NCI-H446 treated with DMSO at 0.1 percent for 48 hours (cell line): ENCODE measurements at regions not wholly inside any gene's neighbourhood (a gene's known extent, or its start where the extent isn't known, plus 50 kb on each side); places are given as distances from the start of the nearest gene placed in this dataset.
"Not testable (repeated sequence)": the region's sequence is repeated elsewhere in the genome, so short reads cannot be mapped to it uniquely, and the experiment has no call there.

Source experiments
- DNase-seq: peaks from one replicate; lab custom pipeline; 2025; lab: John Stamatoyannopoulos, UW

DNA sequence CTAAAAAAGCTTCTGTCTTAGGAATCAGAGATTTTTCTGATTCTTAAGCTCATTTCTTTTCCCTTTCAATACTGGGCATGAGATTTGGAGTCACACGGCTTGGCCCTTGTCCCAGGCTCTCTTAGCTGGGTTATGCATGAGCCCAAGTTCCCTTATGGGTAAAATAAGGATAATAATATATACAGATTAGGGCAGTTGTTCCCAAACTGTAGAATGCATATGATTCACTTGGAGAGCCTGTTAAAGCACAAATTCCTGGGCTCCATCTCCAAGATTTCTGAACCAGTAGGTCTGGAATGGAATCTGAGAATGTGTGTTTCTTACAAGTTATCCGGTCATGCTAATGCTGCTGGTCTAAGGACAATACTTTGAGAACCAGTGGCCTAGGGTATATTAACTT is 154.0 kb downstream of the REEP3 start:
- DNase-seq = peak; percentile 35

DNA sequence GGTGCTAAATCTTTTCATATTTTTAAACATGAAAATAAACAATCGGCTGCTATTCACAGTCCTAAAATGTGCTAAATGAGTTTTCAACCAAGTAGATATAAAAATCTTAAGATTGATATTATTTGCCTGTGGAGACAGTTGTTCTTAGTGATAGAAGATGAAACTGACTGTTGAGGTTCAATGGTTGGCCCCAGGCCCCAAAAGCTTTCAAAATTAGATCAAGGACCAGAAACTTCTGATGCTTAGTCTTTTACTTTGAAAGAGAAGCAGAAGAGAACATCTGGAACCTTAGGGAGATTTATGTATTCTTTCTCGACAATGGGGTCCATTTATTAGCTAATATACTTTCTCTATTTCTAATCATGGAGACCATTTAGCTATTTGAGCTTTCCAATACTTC is 155.8 kb downstream of the REEP3 start:
- no peak for DNase-seq

DNA sequence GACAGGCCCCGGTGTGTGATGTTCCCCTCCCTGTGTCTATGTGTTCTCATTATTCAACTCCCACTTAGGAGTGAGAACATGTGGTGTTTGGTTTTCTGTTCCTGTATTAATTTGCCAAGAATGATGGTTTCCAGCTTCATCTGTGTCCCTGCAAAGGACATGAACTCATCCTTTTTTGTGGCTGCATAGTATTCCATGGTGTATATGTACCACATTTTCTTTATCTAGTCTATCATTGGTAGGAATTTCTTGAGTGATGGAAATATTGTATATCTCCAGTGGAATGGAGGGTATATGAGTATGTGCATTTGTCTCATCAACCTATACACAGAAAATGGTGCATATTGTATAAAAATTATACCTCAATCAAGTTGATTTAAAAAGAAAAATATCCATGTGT is 159.3 kb downstream of the REEP3 start:
- not testable (repeated sequence) for DNase-seq

DNA sequence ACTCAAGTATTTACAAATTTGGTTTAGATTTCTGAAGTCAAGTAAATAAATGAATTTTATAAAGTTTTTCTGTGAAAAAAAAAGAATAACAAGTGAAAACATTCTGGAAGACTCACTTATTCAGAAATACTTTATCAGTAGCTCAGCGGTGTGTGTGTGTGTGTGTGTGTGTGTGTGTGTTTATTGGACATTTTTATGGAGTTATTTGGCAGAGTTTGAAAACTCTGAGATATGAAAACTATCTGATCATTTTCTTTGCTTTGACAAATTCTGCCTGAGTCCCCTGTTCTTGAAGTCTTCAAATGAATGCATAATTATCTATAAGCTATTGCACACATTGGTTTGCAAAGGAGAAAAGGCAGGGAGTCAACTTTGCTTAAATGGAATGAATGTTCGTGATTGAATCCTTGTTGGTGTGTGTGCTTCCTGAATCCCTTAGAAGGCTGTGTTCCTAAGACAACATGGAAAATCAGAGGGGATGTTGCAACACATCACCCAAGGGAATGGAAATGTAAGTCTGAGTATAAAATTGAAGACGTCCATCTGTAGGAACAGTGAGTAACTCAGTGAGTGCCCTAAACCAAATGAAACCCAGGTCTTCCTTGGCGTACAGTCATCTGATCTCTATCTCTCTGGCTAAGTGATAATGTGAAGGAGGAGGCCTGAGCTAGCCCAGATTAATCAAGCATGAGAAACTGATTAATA is 160.9 kb downstream of the REEP3 start:
- DNase-seq = no peak

DNA sequence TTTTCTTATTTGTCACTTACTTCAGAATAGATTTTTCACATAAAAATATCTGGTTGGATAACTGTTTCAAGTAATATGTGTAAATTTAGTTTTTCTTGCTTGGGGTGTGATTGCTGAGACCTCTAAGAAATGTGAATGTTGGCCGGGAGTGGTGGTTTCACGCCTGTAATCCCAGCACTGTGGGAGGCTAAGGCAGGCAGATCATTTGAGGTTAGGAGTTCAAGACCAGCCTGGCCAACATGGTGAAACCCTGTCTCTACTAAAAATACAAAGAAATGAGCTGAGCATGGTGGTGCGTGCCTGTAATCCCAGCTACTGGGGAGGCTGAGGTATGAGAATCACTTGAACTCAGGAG is 161.5 kb downstream of the REEP3 start:
- DNase-seq = not testable (repeated sequence)

DNA sequence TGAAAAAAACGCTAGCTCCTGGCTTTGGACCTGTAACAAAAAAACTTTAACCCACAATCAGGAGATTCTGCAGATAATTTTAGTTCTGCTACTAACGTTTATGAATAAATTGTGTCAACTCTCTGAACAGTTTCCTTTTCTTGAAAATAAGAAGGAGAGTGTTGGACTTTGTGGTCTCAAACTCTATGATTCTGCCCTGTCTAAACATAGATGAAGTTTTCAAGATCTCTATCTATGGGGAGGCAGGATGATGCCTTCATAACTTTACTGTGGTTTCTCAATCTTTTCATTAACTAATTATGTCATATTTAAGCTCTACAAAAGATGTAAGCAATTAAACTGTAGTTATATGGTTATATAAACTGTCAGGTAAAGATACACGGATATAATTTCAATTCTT is 162.0 kb downstream of the REEP3 start:
- DNase-seq = no peak

DNA sequence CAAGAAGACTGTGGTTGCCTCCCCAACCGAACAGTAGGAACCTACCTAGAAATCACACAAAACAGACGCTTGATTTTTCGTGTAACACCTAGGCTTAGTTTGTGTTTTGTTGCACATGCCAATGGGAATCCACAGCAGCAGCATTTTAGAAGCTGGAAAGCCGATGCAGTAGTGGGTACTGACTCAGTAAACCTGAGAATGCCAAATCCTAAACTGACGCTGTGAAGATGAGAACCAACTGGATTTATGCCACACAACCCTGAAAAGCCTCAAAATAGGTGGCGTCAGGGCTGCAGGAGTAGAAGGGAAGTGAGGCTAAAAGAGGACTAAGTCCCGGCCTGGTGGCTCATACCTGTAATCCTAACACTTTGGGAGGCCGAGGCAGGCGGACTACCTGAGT is 162.5 kb downstream of the REEP3 start:
- DNase-seq = no peak

DNA sequence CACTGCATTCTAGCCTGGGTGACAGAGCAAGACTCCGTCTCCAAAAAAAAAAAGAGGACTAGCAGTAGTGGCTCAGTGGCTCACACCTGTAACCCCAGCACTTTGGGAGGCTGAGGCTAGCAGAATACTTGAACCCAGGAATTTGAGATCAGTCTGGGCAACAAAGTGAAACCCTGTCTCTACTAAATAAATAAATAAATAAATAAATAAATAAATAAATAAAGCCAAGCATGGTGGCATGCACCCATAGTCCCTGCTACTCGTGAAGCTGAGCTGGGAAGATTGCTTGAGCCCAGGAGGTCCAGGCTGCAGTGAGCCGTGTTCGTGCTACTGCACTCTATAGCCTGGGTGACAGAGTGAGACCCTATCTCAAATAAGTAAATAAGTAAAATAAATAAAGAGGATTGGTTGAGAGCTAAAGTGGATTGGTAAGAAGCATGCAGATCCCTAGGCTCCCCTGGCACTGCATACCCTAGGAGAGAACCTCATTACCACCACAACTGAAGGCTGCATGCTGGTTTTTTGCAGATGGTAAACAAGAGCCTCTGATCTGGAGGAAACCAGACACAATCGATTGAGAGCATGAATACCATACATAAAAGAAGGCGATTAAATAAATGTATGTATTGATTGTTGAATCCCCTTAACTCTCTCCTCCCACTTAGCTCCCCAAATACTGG is 163.2 kb downstream of the REEP3 start:
- no peak for DNase-seq

DNA sequence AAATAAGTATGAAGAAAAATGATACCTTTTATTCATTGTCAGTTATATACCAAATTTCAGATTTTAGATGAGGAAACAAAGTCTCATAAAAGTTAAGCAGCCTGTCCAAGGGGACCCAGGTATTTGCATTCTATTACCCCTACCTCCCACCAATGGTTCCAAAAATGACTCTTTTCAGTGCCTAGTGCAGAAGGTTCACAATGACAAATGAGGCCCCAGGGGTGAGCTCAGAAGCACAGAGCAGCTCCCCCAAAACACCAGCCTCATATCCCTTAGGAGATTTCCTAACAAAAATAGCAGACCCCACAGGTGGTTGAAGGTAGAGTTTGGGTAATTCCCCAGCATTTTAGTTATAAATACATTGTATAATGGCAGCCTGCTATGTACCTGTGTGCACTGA is 168.6 kb downstream of the REEP3 start:
- DNase-seq = no peak

DNA sequence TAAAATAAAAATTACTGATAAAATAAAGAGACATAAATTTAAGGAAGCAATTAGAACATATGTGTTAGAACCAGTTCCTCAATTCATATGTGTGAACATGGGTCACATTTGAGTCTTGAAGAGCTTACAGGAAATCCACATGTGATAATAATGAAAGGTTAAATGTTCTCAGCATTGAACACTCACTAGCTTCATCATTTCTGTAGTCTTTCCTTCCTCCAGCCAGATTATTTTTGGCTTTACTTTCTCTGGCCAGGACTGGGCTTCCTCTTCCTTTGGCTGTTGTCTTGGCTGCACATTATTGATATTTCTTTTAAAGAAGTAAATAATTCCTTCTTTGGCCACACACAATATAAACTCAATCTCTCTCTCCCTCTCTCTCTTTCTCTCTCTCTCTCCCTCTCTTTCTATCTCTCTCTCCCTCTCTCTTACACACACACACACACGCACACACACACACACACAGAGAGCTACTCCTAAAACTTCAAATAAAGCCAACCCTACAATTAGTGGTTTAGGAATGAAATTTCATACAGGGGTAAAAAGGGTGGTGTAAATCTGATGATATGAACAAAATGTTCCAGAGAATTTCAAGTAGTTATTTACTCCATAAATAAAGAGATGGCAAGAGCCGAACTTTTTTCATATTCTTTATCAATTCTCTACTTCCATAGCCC is 171.2 kb downstream of the REEP3 start:
- DNase-seq = no peak

DNA sequence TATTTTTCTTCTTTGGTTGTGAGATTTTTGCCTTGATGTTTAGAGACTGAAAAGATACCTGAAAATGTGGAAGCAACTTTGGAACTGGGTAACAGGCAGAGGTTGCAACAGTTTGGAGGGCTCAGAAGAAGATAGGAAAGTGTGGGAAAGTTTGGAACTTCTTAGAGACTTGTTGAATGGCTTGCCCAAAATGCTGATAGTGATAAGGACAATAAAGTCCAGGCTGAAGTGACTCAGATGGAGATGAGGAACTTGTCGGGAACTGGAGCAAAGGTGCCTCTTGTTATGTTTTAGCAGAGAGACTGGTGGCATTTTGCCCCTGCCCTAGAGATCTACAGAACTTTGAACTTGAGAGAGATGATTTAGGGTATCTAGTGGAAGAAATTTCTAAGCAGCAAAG is 171.8 kb downstream of the REEP3 start:
- not testable (repeated sequence) for DNase-seq

DNA sequence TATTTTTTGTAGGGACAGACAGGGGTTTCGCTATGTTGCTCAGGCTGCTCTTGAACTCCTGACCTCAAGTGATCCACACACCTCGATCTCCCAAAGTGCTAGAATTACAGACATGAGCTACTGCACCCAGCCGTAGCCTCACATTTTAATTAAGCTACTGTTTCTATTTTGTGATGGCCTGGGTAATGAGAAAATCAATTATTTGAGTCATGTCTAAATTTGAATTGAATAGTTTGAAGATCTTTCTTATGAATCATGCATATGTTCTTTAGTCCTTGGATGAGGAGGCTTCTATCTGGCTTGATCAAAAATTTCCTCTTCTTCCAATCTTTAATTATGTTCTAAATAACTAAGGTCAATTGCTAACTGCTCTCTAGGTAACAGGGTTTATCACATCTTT is 175.0 kb downstream of the REEP3 start:
- no peak for DNase-seq

DNA sequence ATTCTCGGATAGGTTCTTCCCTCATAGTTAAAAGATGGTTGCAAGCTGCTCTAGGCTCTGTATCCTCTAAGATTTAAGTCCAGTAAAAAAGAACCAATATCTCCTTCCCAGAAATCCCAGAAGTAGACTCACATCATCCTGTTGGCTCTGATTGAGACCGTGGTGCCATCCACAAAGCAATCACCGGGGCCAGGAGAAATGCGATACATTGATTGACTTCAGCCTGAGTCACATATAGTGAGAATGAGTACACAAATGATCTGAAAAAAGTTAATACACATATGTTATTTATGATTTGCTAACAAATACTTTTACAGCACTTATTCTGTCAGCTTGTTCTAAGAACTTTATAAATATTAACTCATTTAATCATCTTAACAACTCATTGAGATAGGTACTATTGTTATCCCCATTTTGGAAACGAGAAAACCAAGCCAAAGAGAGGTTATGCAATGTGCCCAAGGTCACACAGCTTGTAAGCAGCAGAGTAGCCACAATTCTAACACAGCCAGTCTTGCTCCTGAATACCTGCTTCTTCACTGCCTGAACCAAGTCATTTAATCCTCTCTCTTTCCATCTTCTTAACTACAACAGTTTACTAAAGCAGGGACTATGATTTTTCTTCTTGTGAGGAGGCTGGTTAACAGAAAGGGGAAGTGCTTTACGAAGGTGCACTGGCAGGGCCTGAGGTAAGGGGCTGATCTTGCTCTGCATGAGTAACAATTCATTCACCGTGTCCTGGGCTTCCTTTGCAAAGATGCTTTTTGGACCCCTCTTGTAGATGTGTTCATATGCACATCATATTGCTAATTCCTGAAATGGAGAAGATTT is 177.0 kb downstream of the REEP3 start:
- no peak for DNase-seq

DNA sequence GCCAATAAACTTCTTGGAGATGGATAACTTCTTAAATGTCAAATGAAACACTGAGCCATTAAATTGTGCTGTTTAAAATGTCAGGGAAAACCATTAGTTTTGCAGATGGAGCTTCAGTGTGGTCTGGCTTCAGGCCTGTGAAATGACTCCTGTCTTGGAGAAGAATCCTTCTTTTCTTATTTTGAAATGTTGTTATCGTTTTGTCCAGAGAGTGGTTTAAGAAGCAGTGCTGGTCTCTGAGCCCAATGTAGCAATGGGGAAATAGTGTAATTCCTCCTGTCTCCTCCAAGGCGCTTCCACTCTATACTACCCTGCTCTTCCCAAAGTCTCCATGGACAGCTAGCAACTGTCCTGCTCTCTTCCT is 177.6 kb downstream of the REEP3 start:
- DNase-seq = no peak

DNA sequence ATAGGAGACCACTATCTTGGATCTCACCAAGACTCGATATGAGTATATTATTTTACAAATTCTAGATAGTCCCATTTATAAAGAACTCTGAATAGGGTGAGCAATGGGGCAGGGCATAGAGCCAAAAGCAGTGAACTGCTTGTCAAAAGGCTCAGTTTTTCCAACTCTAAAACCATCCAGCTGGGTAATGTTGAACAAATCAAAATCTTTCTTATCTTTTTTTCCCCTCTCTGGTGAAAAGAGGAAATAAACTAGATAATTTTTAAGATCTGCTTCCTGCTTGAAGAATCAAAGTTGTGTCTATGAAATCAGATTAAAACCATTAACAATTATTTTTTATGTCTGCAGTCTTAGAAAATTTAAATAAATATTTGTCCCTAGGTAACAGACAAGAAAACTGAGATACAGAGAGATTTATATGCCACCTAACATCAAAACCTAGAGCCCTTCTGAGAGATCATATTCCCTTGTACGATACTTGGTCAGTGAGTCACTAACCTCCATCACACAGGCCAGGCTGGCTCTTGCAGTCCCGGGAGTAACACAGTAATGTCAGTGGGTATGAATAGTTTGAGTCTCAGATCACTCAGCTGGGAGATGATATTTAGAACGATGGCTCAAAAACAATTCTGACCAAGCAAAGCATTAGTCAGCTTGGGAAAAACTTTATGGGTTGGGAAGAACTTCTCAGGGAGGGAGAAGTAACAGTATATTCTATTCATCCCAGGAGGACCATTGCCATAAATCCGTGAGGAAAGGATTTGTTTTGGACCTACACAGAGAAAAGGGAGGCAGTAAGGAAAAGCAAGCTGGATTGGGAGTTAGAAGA is 178.8 kb downstream of the REEP3 start:
- DNase-seq = peak; percentile 44

DNA sequence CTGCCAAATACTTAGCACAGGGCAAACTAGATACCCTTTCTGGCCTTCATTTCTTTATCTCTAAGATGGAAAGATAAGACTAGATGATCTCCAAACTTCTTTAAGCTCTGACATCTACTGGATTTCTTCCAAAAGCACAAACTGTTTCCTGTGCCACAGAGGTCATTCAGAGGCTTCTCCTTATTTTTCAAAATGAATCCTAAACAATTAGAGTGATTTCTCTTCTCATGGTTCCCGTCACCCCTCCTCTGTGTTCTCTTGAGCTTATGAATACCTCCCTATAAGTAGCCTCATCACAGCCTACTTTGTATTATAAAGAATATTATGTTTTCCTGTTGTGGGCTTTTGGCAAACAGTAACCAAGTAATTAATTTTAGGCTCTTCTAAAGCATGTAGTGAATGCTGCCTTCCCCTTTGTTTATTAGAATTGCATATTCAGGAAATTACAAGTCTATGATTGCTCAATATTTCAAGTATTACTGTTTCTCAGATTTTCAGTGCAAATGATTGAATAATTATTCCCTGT is 179.5 kb downstream of the REEP3 start:
- no peak for DNase-seq

DNA sequence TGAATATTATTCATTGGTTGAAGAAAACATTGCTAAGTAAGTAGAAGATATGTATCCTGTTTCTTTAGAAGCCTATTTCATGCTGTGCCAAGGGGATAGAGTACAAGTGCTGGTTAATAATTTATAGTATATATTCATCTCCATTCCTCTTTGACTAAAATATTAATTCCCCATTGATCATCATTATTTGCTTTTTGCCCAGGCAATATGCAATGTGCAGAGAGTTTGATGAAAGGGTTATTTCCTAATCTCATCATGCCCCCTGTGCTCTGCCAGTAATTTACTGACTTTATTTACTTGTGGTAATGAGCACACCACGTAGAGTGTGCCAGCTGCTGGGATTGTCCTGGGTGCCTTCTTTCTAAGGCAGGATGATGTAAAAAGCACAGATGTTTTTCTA is 180.9 kb downstream of the REEP3 start:
- no peak for DNase-seq

DNA sequence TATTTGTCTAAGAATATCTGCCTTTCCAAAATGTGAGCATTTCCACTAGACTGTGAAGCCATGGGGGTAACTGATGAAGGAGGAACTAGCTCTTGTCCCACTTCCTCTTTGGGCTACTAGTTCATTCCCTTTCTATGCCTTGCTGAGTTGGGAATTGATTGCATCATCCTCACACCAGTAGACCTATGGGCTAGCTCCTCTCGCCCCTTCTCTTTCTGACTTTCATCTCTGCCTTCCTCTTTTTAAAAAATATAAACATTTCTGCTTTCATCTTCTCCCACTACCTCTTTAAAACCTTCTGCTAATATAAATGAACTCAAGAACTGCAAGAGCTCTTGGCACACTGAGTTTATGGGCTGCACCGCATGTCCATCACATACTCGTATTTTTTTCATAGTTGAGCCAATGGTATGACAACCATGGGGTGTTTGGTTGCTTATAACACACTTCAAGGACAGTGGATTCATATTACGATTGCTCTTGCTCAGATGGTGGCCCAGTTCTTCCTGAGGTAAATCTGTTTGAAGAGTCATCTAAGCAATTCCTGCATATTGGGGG is 182.0 kb downstream of the REEP3 start:
- DNase-seq = no peak

DNA sequence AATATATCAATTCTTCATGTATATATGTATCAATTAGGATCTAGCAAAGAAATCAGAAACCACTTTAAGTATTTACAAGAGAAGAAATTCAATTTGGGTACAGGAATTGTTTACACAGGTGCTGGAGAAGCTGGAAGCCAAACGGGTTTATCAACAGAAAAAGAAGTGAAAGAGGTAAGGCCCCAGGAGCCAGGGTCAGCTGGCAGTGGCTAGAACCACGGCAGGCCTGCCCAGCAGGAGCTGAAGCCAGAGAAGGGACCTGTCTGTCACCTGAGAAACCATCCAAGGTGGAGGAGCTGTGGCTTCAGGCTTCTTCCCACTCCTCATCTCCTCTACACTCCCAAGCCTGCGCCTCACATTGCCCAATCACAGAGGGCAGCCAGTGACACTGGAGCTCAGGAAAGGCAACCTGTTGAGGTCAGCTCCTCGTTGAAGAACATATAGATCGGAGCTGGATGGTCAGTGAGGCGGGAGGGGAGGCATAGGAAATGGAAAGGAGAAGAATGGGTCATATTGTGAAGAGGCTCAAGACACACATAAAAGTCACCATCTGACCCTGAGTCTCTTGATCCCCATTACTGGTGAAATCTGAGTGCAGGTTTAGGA is 182.6 kb downstream of the REEP3 start:
- DNase-seq = no peak

DNA sequence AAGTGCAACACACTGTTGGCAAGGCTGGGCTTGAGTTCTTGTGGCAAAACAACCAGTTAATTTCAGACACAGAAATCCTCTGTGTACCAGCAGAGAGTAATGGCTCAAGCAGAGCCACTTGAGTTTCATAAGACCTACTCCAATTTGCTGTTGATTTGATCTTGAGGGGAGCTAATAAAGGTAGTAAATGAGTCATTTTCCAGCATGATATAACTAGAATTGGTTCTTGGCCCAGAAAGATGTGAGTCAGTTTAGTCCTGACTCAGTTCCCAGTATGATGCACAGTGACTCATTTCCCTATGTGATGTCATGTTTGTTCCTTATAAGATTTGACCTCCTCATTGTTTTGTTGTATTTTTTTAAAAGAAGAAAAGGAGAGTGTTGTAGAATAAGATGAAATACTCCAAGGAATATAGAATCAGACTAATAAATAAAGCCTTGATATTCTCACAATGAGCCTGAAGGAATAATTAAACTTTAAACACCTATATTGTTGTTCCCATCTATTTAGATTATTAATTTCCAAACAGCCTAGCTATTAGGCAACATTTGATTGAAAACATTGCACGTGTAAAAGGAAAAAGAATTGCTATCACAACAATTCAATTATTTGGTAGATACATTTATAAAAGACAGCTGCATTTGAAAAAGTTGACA is 186.2 kb downstream of the REEP3 start:
- peak; percentile 95 for DNase-seq
